HEK293 (cell line): ENCODE measurements at regions not wholly inside any gene's neighbourhood (a gene's known extent, or its start where the extent isn't known, plus 50 kb on each side); places are given as distances from the start of the nearest gene placed in this dataset.

Source experiments
- CTCF ChIA-PET: fragments of 350-600 bp; formaldehyde crosslinking; extraction: SDS; loops from one replicate; lab custom pipeline; 2021; ENCODE audit warnings: antibody characterized with exemption; lab: Yijun Ruan, JAX
- POLR2A ChIA-PET: fragments of 300-600 bp; formaldehyde crosslinking; extraction: SDS; loops from one replicate; lab custom pipeline; 2020; ENCODE audit warnings: antibody characterized with exemption, inconsistent platforms; lab: Yijun Ruan, JAX
- H3K27ac ChIP-seq: fragments of 200-500 bp; sonication (Bioruptor generic); 2 replicates; pipeline ENCODE4 v1.5.1; 2014; ENCODE audit warnings: low read depth, low read length, control low read depth, inconsistent platforms; ENCODE audit errors: extremely low read depth
- H3K36me3 ChIP-seq, 2 experiments: fragments of 200-500 bp in 1 of 2; sonication (Bioruptor generic) in 1 of 2; 1 replicate in 1 of 2; 2 replicates in 1 of 2; pipeline ENCODE4 v1.5.1; 2014 to 2017; ENCODE audit warnings: inconsistent platforms in 2 of 2, low read length in 2 of 2; ENCODE audit not compliant: control insufficient read depth in 2 of 2, insufficient read depth in 1 of 2
- H3K4me1 ChIP-seq: fragments of 200-500 bp; sonication (Bioruptor generic); 2 replicates; pipeline ENCODE4 v1.5.1; 2014; ENCODE audit warnings: mild to moderate bottlenecking, low read length, inconsistent platforms; ENCODE audit not compliant: control insufficient read depth, insufficient read depth
- H3K4me3 ChIP-seq: 2 replicates; pipeline ENCODE4 v1.5.1; 2011; ENCODE audit warnings: low read depth, mild to moderate bottlenecking, control low read depth, low read length, moderate library complexity
- H3K9me3 ChIP-seq: fragments of 200-500 bp; sonication (Bioruptor generic); 2 replicates; pipeline ENCODE4 v1.5.1; 2014; ENCODE audit warnings: low read depth, low read length, inconsistent platforms; ENCODE audit not compliant: control insufficient read depth, insufficient read depth
- GLI2 ChIP-seq: fragments of 450-650 bp; formaldehyde crosslinking; IDR thresholded peaks from 2 replicates; pipeline ENCODE4; 2017; ENCODE audit warnings: missing biosample characterization, missing genetic modification characterization, low read depth, borderline replicate concordance
- GLIS1 ChIP-seq: fragments of 450-650 bp; formaldehyde crosslinking; IDR thresholded peaks from 2 replicates; pipeline ENCODE4 v1.5.1; 2016; ENCODE audit warnings: missing biosample characterization, missing genetic modification characterization
- PBX3 ChIP-seq: sonication (generic); formaldehyde crosslinking; IDR thresholded peaks from 2 replicates; pipeline ENCODE4 v1.8.1; 2022; ENCODE audit warnings: mild to moderate bottlenecking, moderate library complexity, missing genetic modification reagents
- PRDM1 ChIP-seq: fragments of 450-650 bp; formaldehyde crosslinking; IDR thresholded peaks from 2 replicates; pipeline ENCODE4; 2016; ENCODE audit warnings: missing biosample characterization, missing genetic modification characterization
- SP7 ChIP-seq: fragments of 450-650 bp; formaldehyde crosslinking; IDR thresholded peaks from 2 replicates; pipeline ENCODE4 v1.5.1; 2016; ENCODE audit warnings: missing biosample characterization, missing genetic modification characterization
- YY2 ChIP-seq: fragments of 450-650 bp; formaldehyde crosslinking; IDR thresholded peaks from 2 replicates; pipeline ENCODE4 v1.5.1; 2016; ENCODE audit warnings: missing biosample characterization, missing genetic modification characterization
- ZBTB20 ChIP-seq: fragments of 450-650 bp; formaldehyde crosslinking; IDR thresholded peaks from 2 replicates; pipeline ENCODE4 v1.5.1; 2016; ENCODE audit warnings: missing biosample characterization, missing genetic modification characterization
- ZNF121 ChIP-seq: fragments of 450-650 bp; formaldehyde crosslinking; IDR thresholded peaks from 2 replicates; pipeline ENCODE4 v1.5.1; 2016; ENCODE audit warnings: missing biosample characterization, missing genetic modification characterization
- ZNF169 ChIP-seq: fragments of 450-650 bp; formaldehyde crosslinking; IDR thresholded peaks from 2 replicates; pipeline ENCODE4 v1.5.1; 2016; ENCODE audit warnings: missing biosample characterization, missing genetic modification characterization
- ZNF2 ChIP-seq: fragments of 450-650 bp; formaldehyde crosslinking; IDR thresholded peaks from 2 replicates; pipeline ENCODE4 v1.5.1; 2016; ENCODE audit warnings: missing biosample characterization, missing genetic modification characterization
- ZNF302 ChIP-seq: fragments of 450-650 bp; formaldehyde crosslinking; IDR thresholded peaks from 2 replicates; pipeline ENCODE4 v1.5.1; 2016; ENCODE audit warnings: missing biosample characterization, missing genetic modification characterization, low read depth
- ZNF335 ChIP-seq: fragments of 450-650 bp; formaldehyde crosslinking; conservative IDR thresholded peaks from 2 replicates; pipeline ENCODE4 v1.5.1; 2016; ENCODE audit warnings: missing biosample characterization, missing genetic modification characterization
- ZNF391 ChIP-seq: fragments of 450-650 bp; formaldehyde crosslinking; IDR thresholded peaks from 2 replicates; pipeline ENCODE4 v1.5.1; 2016; ENCODE audit warnings: low read depth, missing biosample characterization, missing genetic modification characterization, borderline replicate concordance
- ZNF423 ChIP-seq: fragments of 450-650 bp; formaldehyde crosslinking; IDR thresholded peaks from 2 replicates; pipeline ENCODE4 v1.5.1; 2016; ENCODE audit warnings: missing biosample characterization, missing genetic modification characterization
- ZNF510 ChIP-seq: fragments of 450-650 bp; formaldehyde crosslinking; IDR thresholded peaks from 2 replicates; pipeline ENCODE4 v1.5.1; 2018; ENCODE audit warnings: mild to moderate bottlenecking, missing genetic modification characterization, missing biosample characterization; ENCODE audit not compliant: insufficient replicate concordance
- ZNF514 ChIP-seq: fragments of 450-650 bp; formaldehyde crosslinking; IDR thresholded peaks from 2 replicates; pipeline ENCODE4 v1.5.1; 2016; ENCODE audit warnings: missing biosample characterization, missing genetic modification characterization
- ZNF521 ChIP-seq: fragments of 450-650 bp; formaldehyde crosslinking; IDR thresholded peaks from 2 replicates; pipeline ENCODE4 v1.5.1; 2017; ENCODE audit warnings: missing biosample characterization, mild to moderate bottlenecking, missing genetic modification characterization
- ZNF530 ChIP-seq: fragments of 450-650 bp; formaldehyde crosslinking; IDR thresholded peaks from 2 replicates; pipeline ENCODE4 v1.5.1; 2016; ENCODE audit warnings: low read depth, missing biosample characterization, missing genetic modification characterization
- ZNF544 ChIP-seq: fragments of 450-650 bp; formaldehyde crosslinking; IDR thresholded peaks from 2 replicates; pipeline ENCODE4 v1.5.0; 2017; ENCODE audit warnings: missing biosample characterization, missing genetic modification characterization
- ZNF558 ChIP-seq: fragments of 450-650 bp; formaldehyde crosslinking; IDR thresholded peaks from 2 replicates; pipeline ENCODE4 v1.5.1; 2016; ENCODE audit warnings: missing biosample characterization, missing genetic modification characterization
- ZNF585B ChIP-seq: fragments of 450-650 bp; formaldehyde crosslinking; IDR thresholded peaks from 2 replicates; pipeline ENCODE4 v1.5.1; 2016; ENCODE audit warnings: missing biosample characterization, missing genetic modification characterization
- ZNF670 ChIP-seq: fragments of 450-650 bp; formaldehyde crosslinking; IDR thresholded peaks from 2 replicates; pipeline ENCODE4 v1.5.1; 2016; ENCODE audit warnings: missing biosample characterization, missing genetic modification characterization, low read depth
- ZNF701 ChIP-seq: fragments of 450-650 bp; formaldehyde crosslinking; IDR thresholded peaks from 2 replicates; pipeline ENCODE4 v1.5.1; 2016; ENCODE audit warnings: missing biosample characterization, missing genetic modification characterization
- ZNF747 ChIP-seq: fragments of 450-650 bp; formaldehyde crosslinking; IDR thresholded peaks from 2 replicates; pipeline ENCODE4 v1.5.1; 2016; ENCODE audit warnings: missing biosample characterization, missing genetic modification characterization
- ZNF785 ChIP-seq: fragments of 450-650 bp; formaldehyde crosslinking; IDR thresholded peaks from 2 replicates; pipeline ENCODE4 v1.5.1; 2016; ENCODE audit warnings: missing biosample characterization, missing genetic modification characterization
- ZSCAN16 ChIP-seq: fragments of 450-650 bp; formaldehyde crosslinking; IDR thresholded peaks from 2 replicates; pipeline ENCODE4 v1.5.1; 2016; ENCODE audit warnings: missing biosample characterization, missing genetic modification characterization
- ZSCAN23 ChIP-seq: fragments of 450-650 bp; formaldehyde crosslinking; IDR thresholded peaks from 2 replicates; pipeline ENCODE4 v1.5.1; 2016; ENCODE audit warnings: missing biosample characterization, missing genetic modification characterization

GRCh38 chr7:42831006-42831717 lies 80.7 kb downstream of the C7orf25 start:
- H3K36me3 ChIP-seq, result no peaks in the 10 kb centered on the region
- ChIA-PET CTCF (interaction anchor here (0.5 to 6.0 kb wide), 14 partner anchors 9 to 903 kb away, joined by 3 to 19 read pairs (median 3); no protein-coding TSS in a partner anchor), POLR2A (interaction anchor here (1.5 kb wide), 1 partner anchor 593 kb away, joined by 3 read pairs; no protein-coding TSS in a partner anchor)
- H3K4me1 ChIP-seq, result no peaks in the 10 kb centered on the region; the same call in 1 of the 2 replicates
- H3K4me3 ChIP-seq, result no peak overlapping the region
- no peak overlapping the region for H3K27ac ChIP-seq
- TF ChIP-seq ZNF391 (tag by site-specific recombination), result no peak
- peak; percentile 90 for TF ChIP-seq ZBTB20 (tag by site-specific recombination)
- TF ChIP-seq SP7, result no peak
- TF ChIP-seq ZNF558 (tag by site-specific recombination), result no peak
- no peak for TF ChIP-seq ZNF544 (tag by site-specific recombination)
- no peak for TF ChIP-seq ZNF670 (tag by site-specific recombination)
- no peak for TF ChIP-seq YY2
- TF ChIP-seq ZNF747, result no peak
- 0 out of 2 replicates have a peak, but pooled peaks have one; percentile 20 for TF ChIP-seq PRDM1 (tag by site-specific recombination)
- no peak for TF ChIP-seq ZNF530 (tag by site-specific recombination)
- TF ChIP-seq ZNF169, result no peak
- TF ChIP-seq ZNF302 (tag by site-specific recombination), result no peak
- no peak for TF ChIP-seq ZSCAN16 (tag by site-specific recombination)
- TF ChIP-seq GLIS1 (tag by site-specific recombination), result peak; percentile 90
- no peaks in the 10 kb centered on the region for H3K9me3 ChIP-seq

GRCh38 chr7:42812779-42813178 lies 99.1 kb downstream of the C7orf25 start:
- Histone ChIP-seq H3K9me3 (no peaks in the 10 kb centered on the region; the same call in 1 of the 2 replicates), H3K27ac (no peak overlapping the region), H3K4me1 (no peaks in the 10 kb centered on the region), H3K4me3 (no peak overlapping the region), H3K36me3 (no peaks in the 10 kb centered on the region)
- ChIA-PET CTCF (no interaction called here), POLR2A (no interaction called here)
- no peak for TF ChIP-seq ZNF302 (tag by site-specific recombination)

- ChIA-PET POLR2A (no interaction called here), CTCF (interaction anchor here (1.3 kb wide), 1 partner anchor 865 kb away, joined by 4 read pairs; no protein-coding TSS in a partner anchor)
- Histone ChIP-seq H3K36me3 (no peaks in the 10 kb centered on the region), H3K9me3 (no peaks in the 10 kb centered on the region), H3K27ac (no peak overlapping the region), H3K4me3 (no peak overlapping the region), H3K4me1 (no peaks in the 10 kb centered on the region)
- TF ChIP-seq GLI2 (tag by site-specific recombination), result no peak
- 0 out of 2 replicates have a peak, but pooled peaks have one; percentile 35 for TF ChIP-seq ZNF558 (tag by site-specific recombination)
Measured at GRCh38 chr7:42805601-42806000, 106.3 kb downstream of the C7orf25 start.

- CTCF ChIA-PET, result no interaction called here
- H3K27ac ChIP-seq, result no peak overlapping the region
- POLR2A ChIA-PET, result no interaction called here
- H3K36me3 ChIP-seq, result no peaks in the 10 kb centered on the region
- H3K9me3 ChIP-seq, result no peaks in the 10 kb centered on the region
- H3K4me1 ChIP-seq, result no peaks in the 10 kb centered on the region
- H3K4me3 ChIP-seq, result no peak overlapping the region
- TF ChIP-seq ZNF121 (tag by site-specific recombination), result no peak
- TF ChIP-seq ZNF785 (tag by site-specific recombination), result no peak
- no peak for TF ChIP-seq PBX3 (CRISPR knock-in tag)
- no peak for TF ChIP-seq ZNF423 (tag by site-specific recombination)
- TF ChIP-seq ZNF2, result no peak
- no peak for TF ChIP-seq ZSCAN23
- TF ChIP-seq ZNF585B (tag by site-specific recombination), result no peak
- no peak for TF ChIP-seq ZNF510 (tag by site-specific recombination)
- no peak for TF ChIP-seq ZNF521
- no peak for TF ChIP-seq ZNF514
- TF ChIP-seq ZNF335 (tag by site-specific recombination), result no peak
- no peak for TF ChIP-seq ZNF701 (tag by site-specific recombination)
- TF ChIP-seq, all 188 proteins: peak for 0
Measured at GRCh38 chr7:42794673-42795072, 117.2 kb downstream of the C7orf25 start.
